Neural progenitor cell (in vitro differentiated cells): ENCODE measurements at regions not wholly inside any gene's neighbourhood (a gene's known extent, or its start where the extent isn't known, plus 50 kb on each side); places are given as distances from the start of the nearest gene placed in this dataset.

ENCODE experiments used
- DNase-seq: peaks from one replicate; pipeline ENCODE4 v3.0.0-alpha.2; 2016; ENCODE audit warnings: low spot score
- H2AFZ ChIP-seq: fragments of 200-600 bp; sonication (generic); replicated peaks from 2 replicates; pipeline ENCODE4 v1.6.1; 2016; ENCODE audit warnings: antibody characterized with exemption
- H3F3A ChIP-seq: fragments of 200-600 bp; sonication (generic); 2 replicates; pipeline ENCODE4 v1.6.1; 2016; ENCODE audit warnings: antibody characterized with exemption, low read depth
- H3K27ac ChIP-seq: fragments of 200-600 bp; sonication (generic); 2 replicates; pipeline ENCODE4 v1.5.1; 2016; ENCODE audit warnings: mild to moderate bottlenecking
- H3K27me3 ChIP-seq: fragments of 200-600 bp; sonication (generic); 2 replicates; pipeline ENCODE4 v1.6.1; 2016; ENCODE audit warnings: mild to moderate bottlenecking, moderate library complexity
- H3K36me3 ChIP-seq: fragments of 200-600 bp; sonication (generic); 2 replicates; pipeline ENCODE4 v1.5.1; 2016
- H3K4me1 ChIP-seq: fragments of 200-600 bp; sonication (generic); 2 replicates; pipeline ENCODE4 v1.6.1; 2016; ENCODE audit warnings: mixed run types
- H3K4me2 ChIP-seq: fragments of 200-600 bp; sonication (generic); 2 replicates; pipeline ENCODE4 v1.6.1; 2016
- H3K4me3 ChIP-seq: fragments of 200-600 bp; sonication (generic); 2 replicates; pipeline ENCODE4 v1.5.1; 2016
- H3K79me2 ChIP-seq: fragments of 200-600 bp; sonication (generic); 2 replicates; pipeline ENCODE4 v1.6.1; 2016; ENCODE audit warnings: low read depth
- H3K9ac ChIP-seq: fragments of 200-600 bp; sonication (generic); 2 replicates; pipeline ENCODE4 v1.6.1; 2016
- H3K9me3 ChIP-seq: fragments of 200-600 bp; sonication (generic); 2 replicates; pipeline ENCODE4 v1.5.1; 2016; ENCODE audit warnings: low read depth
- H4K20me1 ChIP-seq: fragments of 200-600 bp; sonication (generic); 2 replicates; pipeline ENCODE4 v1.6.1; 2016; ENCODE audit warnings: low read depth
- H3K27ac Mint-ChIP-seq: 3 replicates; pipeline ENCODE4 v1.8.0; 2021; ENCODE audit warnings: mixed read lengths
- H3K27me3 Mint-ChIP-seq: 2 replicates; pipeline ENCODE4 v1.8.0; 2022; ENCODE audit warnings: low read depth, mild to moderate bottlenecking, inconsistent platforms, moderate library complexity, mixed read lengths; ENCODE audit not compliant: insufficient read depth
- H3K36me3 Mint-ChIP-seq: 3 replicates; pipeline ENCODE4 v1.8.0; 2021; ENCODE audit warnings: mixed read lengths
- H3K4me1 Mint-ChIP-seq: 3 replicates; pipeline ENCODE4 v1.8.0; 2021; ENCODE audit warnings: mixed read lengths
- H3K4me3 Mint-ChIP-seq: 3 replicates; pipeline ENCODE4 v1.8.0; 2021; ENCODE audit warnings: mild to moderate bottlenecking, moderate library complexity, mixed read lengths
- H3K9me3 Mint-ChIP-seq: 3 replicates; pipeline ENCODE4 v1.8.0; 2020; ENCODE audit warnings: mixed read lengths
- CTCF ChIP-seq: fragments of 200-600 bp; sonication (generic); IDR thresholded peaks from 2 replicates; pipeline ENCODE4 v1.5.1; 2017; ENCODE audit warnings: antibody characterized with exemption, mild to moderate bottlenecking
- EZH2 ChIP-seq: fragments of 200-600 bp; sonication (generic); IDR thresholded peaks from 2 replicates; pipeline ENCODE4 v1.6.1; 2017; ENCODE audit warnings: antibody characterized with exemption, mild to moderate bottlenecking, moderate library complexity
- EZH2phosphoT487 ChIP-seq: fragments of 200-600 bp; sonication (generic); IDR thresholded peaks from 2 replicates; pipeline ENCODE4 v1.6.1; 2017; ENCODE audit warnings: antibody characterized with exemption

DNA sequence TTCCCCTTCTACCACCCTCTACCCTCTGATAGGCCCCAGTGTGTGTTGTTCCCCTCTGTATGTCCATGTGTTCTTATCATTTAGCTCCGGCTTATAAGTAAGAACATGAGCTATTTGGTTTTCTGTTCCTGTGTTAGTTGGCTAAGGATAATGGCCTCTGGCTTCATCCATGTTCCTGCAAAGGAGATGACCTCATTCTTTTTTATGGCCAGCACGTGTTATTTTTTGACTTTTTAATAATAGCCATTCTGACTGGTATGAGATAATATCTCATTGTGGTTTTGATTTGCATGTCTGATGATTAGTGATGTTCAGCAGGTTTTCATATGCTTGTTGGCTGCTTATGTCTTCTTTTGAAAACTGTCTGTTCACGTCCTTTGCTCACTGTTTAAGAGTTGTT is 63.1 kb upstream of the NPHP3 start:
- Histone ChIP-seq H3K36me3 (no peaks in the 10 kb centered on the region), H3K4me1 (peaks cover 2% of the 10 kb centered on the region), H3K79me2 (no peaks in the 10 kb centered on the region), H3K27me3 (no peaks in the 10 kb centered on the region), H3K27ac (no peak overlapping the region), H2AFZ (no peak overlapping the region), H3K9me3 (no peaks in the 10 kb centered on the region), H4K20me1 (no peaks in the 10 kb centered on the region), H3K4me2 (no peak overlapping the region), H3F3A (no peaks in the 10 kb centered on the region), H3K9ac (no peak overlapping the region), H3K4me3 (no peak overlapping the region)
- Mint-ChIP-seq H3K4me1 (no peaks in the 10 kb centered on the region), H3K27ac (no peak overlapping the region), H3K4me3 (no peak overlapping the region), H3K36me3 (no peaks in the 10 kb centered on the region), H3K27me3 (peaks cover 3% of the 10 kb centered on the region), H3K9me3 (no peaks in the 10 kb centered on the region)
- no peak for DNase-seq
- no peak for TF ChIP-seq EZH2phosphoT487
- no peak for TF ChIP-seq EZH2
- TF ChIP-seq CTCF, result no peak

GRCh38 chr3:132784502-132785025 is 62.4 kb upstream of the NPHP3 start:
- no peaks in the 10 kb centered on the region for H3K27me3 ChIP-seq
- H3K79me2 ChIP-seq, result no peaks in the 10 kb centered on the region
- H3K4me2 ChIP-seq, result no peak overlapping the region
- no peaks in the 10 kb centered on the region for H3K36me3 ChIP-seq
- peaks cover 3% of the 10 kb centered on the region for H3K27me3 Mint-ChIP-seq
- no peak overlapping the region for H3K4me3 ChIP-seq
- no peaks in the 10 kb centered on the region for H3K36me3 Mint-ChIP-seq
- no peaks in the 10 kb centered on the region for H3K9me3 ChIP-seq
- H3K27ac Mint-ChIP-seq, result no peak overlapping the region
- DNase-seq, result no peak
- H3K9ac ChIP-seq, result no peak overlapping the region
- no peaks in the 10 kb centered on the region for H4K20me1 ChIP-seq
- H3K4me1 Mint-ChIP-seq, result no peaks in the 10 kb centered on the region
- H3F3A ChIP-seq, result no peaks in the 10 kb centered on the region
- peaks cover 2% of the 10 kb centered on the region for H3K4me1 ChIP-seq
- no peak overlapping the region for H2AFZ ChIP-seq
- no peaks in the 10 kb centered on the region for H3K9me3 Mint-ChIP-seq
- TF ChIP-seq EZH2 (no peak), EZH2phosphoT487 (no peak), CTCF (no peak)
- no peak overlapping the region for H3K4me3 Mint-ChIP-seq
- H3K27ac ChIP-seq, result no peak overlapping the region

DNA sequence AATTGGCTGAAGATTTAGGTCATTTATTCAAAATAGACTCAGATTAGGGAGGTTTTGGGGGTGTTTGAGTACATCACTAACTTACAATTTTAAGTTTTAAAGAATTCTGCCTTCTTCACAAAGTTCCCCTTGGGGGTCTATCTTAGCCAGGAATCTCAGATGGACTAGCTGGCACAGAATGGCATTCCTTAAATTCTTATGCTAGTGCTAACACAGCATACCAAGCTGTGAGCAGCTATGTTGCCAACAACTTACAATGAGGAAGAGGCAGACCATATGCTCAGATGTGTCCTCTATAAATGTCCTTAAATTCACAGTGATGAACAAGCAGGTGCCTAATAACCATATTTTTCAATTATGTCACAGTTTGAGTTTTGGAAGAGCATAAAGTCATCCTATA is 60.9 kb upstream of the NPHP3 start:
- Histone ChIP-seq H3K9me3 (no peaks in the 10 kb centered on the region), H3F3A (no peaks in the 10 kb centered on the region), H3K36me3 (no peaks in the 10 kb centered on the region), H3K4me1 (peaks cover 2% of the 10 kb centered on the region), H3K79me2 (no peaks in the 10 kb centered on the region), H3K27ac (no peak overlapping the region), H3K9ac (no peak overlapping the region), H3K27me3 (no peaks in the 10 kb centered on the region), H3K4me3 (no peak overlapping the region), H2AFZ (no peak overlapping the region), H3K4me2 (no peak overlapping the region), H4K20me1 (no peaks in the 10 kb centered on the region)
- Mint-ChIP-seq H3K9me3 (no peaks in the 10 kb centered on the region), H3K27me3 (peaks cover 3% of the 10 kb centered on the region), H3K27ac (no peak overlapping the region), H3K4me1 (no peaks in the 10 kb centered on the region), H3K36me3 (no peaks in the 10 kb centered on the region), H3K4me3 (no peak overlapping the region)
- DNase-seq, result peak; percentile 26
- no peak for TF ChIP-seq EZH2
- no peak for TF ChIP-seq CTCF
- TF ChIP-seq EZH2phosphoT487, result no peak
